Cardiac fibroblast (primary cell): ENCODE measurements at regions not wholly inside any gene's neighbourhood (a gene's known extent, or its start where the extent isn't known, plus 50 kb on each side); places are given as distances from the start of the nearest gene placed in this dataset.

Source experiments
- DNase-seq, 2 donors: peaks; one replicate each; pipeline versions ENCODE4 v3.0.0 to v3.0.0-alpha.2; 2010; ENCODE audit warnings: low read depth in 2 of 2
- H3K4me3 ChIP-seq, 2 donors: replicated peaks in 1 of 2; 1 replicate in 1 of 2; 2 replicates in 1 of 2; pipeline ENCODE4 v1.5.1; 2011; ENCODE audit warnings: low read depth in 2 of 2, low read length in 2 of 2, mild to moderate bottlenecking in 2 of 2, moderate library complexity in 1 of 2
- TF ChIP-seq, protein P1 (sequence below): IDR thresholded peaks from one replicate; pipeline ENCODE4 v1.5.1; 2011; ENCODE audit warnings: low read depth, mild to moderate bottlenecking, low read length, inconsistent platforms

DNA sequence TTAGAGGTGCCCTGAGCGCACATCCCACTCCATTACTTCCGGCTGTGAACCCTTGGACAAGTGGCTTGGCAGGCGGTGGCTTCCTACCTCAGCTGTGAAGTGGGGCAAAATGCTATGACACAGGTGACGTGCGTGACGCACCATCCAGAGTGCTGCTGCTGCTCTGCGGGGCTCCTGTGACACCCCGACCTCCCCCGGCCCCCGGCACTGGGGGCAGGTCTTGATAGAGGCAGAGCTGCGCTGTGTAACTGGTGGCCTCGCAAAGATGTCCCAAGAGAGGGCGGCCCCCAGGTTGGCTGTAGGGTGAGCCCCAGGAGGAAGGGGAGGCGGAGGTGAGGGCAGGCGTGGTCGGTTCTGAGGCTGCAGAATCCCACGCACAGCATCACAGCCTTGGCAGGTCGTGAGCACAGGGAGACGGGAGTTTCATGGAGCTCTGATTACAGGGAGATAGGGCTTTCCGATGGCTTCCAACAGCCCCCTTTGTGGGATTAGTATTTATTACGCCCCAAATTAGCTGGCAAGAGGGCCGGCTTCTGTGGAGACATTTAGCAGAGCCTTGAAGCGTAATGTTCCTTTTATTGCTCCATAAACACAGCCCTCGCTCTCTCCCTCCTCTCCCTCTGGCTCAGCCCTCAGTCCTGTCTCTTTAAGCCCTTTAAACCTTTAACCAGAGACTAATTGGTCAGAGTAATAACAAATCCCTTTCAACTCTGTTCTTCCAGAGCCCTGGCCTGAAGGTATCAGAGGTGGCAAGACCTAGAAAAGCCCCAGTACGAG lies 328.1 kb downstream of the C16orf95 start:
- no peak for DNase-seq
- TF ChIP-seq, protein P1, sequence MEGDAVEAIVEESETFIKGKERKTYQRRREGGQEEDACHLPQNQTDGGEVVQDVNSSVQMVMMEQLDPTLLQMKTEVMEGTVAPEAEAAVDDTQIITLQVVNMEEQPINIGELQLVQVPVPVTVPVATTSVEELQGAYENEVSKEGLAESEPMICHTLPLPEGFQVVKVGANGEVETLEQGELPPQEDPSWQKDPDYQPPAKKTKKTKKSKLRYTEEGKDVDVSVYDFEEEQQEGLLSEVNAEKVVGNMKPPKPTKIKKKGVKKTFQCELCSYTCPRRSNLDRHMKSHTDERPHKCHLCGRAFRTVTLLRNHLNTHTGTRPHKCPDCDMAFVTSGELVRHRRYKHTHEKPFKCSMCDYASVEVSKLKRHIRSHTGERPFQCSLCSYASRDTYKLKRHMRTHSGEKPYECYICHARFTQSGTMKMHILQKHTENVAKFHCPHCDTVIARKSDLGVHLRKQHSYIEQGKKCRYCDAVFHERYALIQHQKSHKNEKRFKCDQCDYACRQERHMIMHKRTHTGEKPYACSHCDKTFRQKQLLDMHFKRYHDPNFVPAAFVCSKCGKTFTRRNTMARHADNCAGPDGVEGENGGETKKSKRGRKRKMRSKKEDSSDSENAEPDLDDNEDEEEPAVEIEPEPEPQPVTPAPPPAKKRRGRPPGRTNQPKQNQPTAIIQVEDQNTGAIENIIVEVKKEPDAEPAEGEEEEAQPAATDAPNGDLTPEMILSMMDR, result no peak
- no peak overlapping the region for H3K4me3 ChIP-seq

DNA sequence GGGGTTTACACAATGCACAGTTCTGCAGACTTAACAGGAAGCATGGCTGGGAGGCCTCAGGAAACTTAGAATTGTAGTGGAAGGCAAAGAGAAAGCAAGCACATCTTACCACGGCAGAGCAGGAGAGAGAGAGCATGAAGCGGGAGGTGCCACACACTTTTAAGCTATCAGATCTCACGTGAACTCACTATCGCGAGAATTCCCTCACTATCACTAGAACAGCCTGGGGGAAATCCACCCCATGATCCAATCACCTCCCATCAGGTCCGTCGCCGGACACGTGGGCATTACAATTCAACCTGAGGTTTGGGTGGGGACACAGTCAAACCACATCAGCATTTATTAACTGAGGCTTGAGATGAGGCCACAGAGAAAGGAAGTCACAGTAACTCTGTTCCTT lies 326.7 kb downstream of the C16orf95 start:
- TF ChIP-seq, protein P1, result no peak
- no peak overlapping the region for H3K4me3 ChIP-seq
- no peak for DNase-seq

- DNase-seq, result peak in 1 of 2 donors; percentile 44
- H3K4me3 ChIP-seq, result no peak overlapping the region
- TF ChIP-seq, protein P1, result no peak
Measured at GRCh38 chr16:86991679-86992078, 325.5 kb downstream of the C16orf95 start.

DNA sequence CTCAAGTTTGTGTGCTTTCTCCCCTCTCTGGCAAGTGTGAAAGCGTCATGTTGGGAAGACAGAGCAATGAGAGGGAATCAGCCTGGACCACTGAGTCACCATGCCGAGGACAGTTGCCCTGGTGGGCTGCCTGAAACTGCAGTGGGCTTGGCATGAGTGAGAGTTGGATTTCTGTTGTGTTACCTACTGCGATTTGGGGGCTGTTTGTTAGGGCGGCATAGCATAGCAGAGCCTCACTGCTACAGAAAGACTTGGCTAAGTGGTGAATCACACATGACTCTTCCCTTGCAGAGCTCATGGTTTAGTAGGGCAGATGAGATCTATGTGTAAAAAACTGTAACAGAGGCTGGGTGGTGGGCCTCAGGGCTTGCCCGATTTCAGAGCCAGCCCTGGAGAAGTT lies 324.6 kb downstream of the C16orf95 start:
- TF ChIP-seq, protein P1, result no peak
- no peak overlapping the region for H3K4me3 ChIP-seq
- DNase-seq, result no peak

- no peak for DNase-seq
- TF ChIP-seq, protein P1, result no peak
- H3K4me3 ChIP-seq, result no peak overlapping the region
Measured at GRCh38 chr16:86993426-86994110, 323.6 kb downstream of the C16orf95 start.

DNA sequence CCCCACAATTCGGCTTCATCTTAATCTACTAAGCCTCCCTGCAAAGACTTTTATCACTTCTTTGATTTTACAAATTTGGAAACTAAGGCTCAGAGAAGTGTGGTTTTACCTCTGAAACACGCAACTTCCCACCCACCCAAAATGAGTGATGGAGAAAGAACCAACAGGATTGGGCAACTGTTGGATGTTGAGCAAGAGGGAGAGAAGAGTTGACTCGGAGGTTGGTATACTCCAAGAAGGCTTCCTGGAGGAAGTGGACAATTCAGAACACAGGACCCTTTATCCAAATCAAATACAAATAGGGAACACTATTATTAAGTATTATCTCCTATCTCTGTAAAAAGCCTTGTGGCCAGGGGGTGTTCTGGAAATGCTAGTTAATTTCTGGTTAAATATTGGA lies 323.0 kb downstream of the C16orf95 start:
- no peak overlapping the region for H3K4me3 ChIP-seq
- no peak for DNase-seq
- TF ChIP-seq, protein P1, result no peak
